ENCODE measurements at regions not wholly inside any gene's neighbourhood (a gene's known extent, or its start where the extent isn't known, plus 50 kb on each side); places are given as distances from the start of the nearest gene placed in this dataset.

- no peak for TF ChIP-seq CTCF (IDR thresholded peaks at IDR 0.05)
- no peak for TF ChIP-seq POLR2A (IDR thresholded peaks at IDR 0.05)
Observed at GRCh38 chr5:35477911-35478310, 139.8 kb upstream of the SPEF2 start.
